K562 (cell line): ENCODE measurements at regions not wholly inside any gene's neighbourhood (a gene's known extent, or its start where the extent isn't known, plus 50 kb on each side); places are given as distances from the start of the nearest gene placed in this dataset.

Source experiments
- CHD1 ChIP-seq: fragments of 200-600 bp; sonication (generic); IDR thresholded peaks from one replicate; pipeline ENCODE4 v1.6.1; 2012; ENCODE audit warnings: mild to moderate bottlenecking, moderate library complexity, low read length, inconsistent platforms
- MTA1 ChIP-seq: fragments of 450-650 bp; IDR thresholded peaks from 2 replicates; pipeline ENCODE4 v1.6.1; 2017; ENCODE audit warnings: borderline replicate concordance
- RAD21 ChIP-seq, 2 experiments: fragments of 250-450 bp in 1 of 2; fragments of 450-650 bp in 1 of 2; sonication (Bioruptor Pico) in 1 of 2; formaldehyde crosslinking in 1 of 2; IDR thresholded peaks in 1 of 2; conservative IDR thresholded peaks in 1 of 2; 2 replicates each; pipeline versions ENCODE4 v1.4.0 to v1.8.0; 2020 to 2022; ENCODE audit warnings: mild to moderate bottlenecking in 2 of 2, moderate library complexity in 1 of 2
- ZBTB11 ChIP-seq, 3 experiments: fragments of 200-800 bp in 1 of 3; fragments of 250-450 bp in 1 of 3; fragments of 450-650 bp in 1 of 3; sonication (Bioruptor Pico) in 1 of 3; sonication (Bioruptor generic) in 1 of 3; formaldehyde crosslinking in 1 of 3; IDR thresholded peaks; 2 replicates each; pipeline versions ENCODE4 v1.6.1 to v1.8.0; 2016 to 2022; ENCODE audit warnings: mild to moderate bottlenecking in 2 of 3, missing genetic modification characterization in 2 of 3, missing compliant biosample characterization in 1 of 3, moderate library complexity in 1 of 3
- ZFP1 ChIP-seq: fragments of 450-650 bp; formaldehyde crosslinking; IDR thresholded peaks from 2 replicates; pipeline ENCODE4 v1.4.0; 2020; ENCODE audit warnings: mild to moderate bottlenecking, mixed read lengths
- ZNF589 ChIP-seq: fragments of 200-800 bp; sonication (Bioruptor generic); IDR thresholded peaks from 2 replicates; pipeline ENCODE4 v1.6.1; 2016; ENCODE audit warnings: low read depth, missing genetic modification characterization, missing compliant biosample characterization
- ZNF695 ChIP-seq: fragments of 450-650 bp; formaldehyde crosslinking; IDR thresholded peaks from 2 replicates; pipeline ENCODE4 v1.4.0; 2020; ENCODE audit warnings: mild to moderate bottlenecking, moderate library complexity
- TF ChIP-seq, protein P1 (sequence below): fragments of 200-800 bp; sonication (Bioruptor generic); IDR thresholded peaks from 2 replicates; pipeline ENCODE4 v1.6.1; 2016; ENCODE audit warnings: missing genetic modification characterization, missing compliant biosample characterization
- TF ChIP-seq, protein P2 (sequence below): fragments of 250-450 bp; sonication (Bioruptor Pico); IDR thresholded peaks from 2 replicates; pipeline ENCODE4 v1.4.0; 2020
- TF ChIP-seq, protein P3 (sequence below): fragments of 250-450 bp; sonication (Bioruptor Pico); IDR thresholded peaks from 2 replicates; pipeline ENCODE4 v1.8.0; 2022; ENCODE audit warnings: inconsistent platforms

- TF ChIP-seq ZBTB11 (CRISPR knock-in tag; IDR thresholded peaks at IDR 0.05): no peak
- no peak for TF ChIP-seq CHD1
- no peak for TF ChIP-seq RAD21 (CRISPR knock-in tag; conservative IDR thresholded peaks at IDR 0.05 in 1 of 2, IDR thresholded peaks at IDR 0.05 in 1 of 2)
- no peak for TF ChIP-seq ZNF589 (CRISPR knock-in tag)
- TF ChIP-seq, protein P1, sequence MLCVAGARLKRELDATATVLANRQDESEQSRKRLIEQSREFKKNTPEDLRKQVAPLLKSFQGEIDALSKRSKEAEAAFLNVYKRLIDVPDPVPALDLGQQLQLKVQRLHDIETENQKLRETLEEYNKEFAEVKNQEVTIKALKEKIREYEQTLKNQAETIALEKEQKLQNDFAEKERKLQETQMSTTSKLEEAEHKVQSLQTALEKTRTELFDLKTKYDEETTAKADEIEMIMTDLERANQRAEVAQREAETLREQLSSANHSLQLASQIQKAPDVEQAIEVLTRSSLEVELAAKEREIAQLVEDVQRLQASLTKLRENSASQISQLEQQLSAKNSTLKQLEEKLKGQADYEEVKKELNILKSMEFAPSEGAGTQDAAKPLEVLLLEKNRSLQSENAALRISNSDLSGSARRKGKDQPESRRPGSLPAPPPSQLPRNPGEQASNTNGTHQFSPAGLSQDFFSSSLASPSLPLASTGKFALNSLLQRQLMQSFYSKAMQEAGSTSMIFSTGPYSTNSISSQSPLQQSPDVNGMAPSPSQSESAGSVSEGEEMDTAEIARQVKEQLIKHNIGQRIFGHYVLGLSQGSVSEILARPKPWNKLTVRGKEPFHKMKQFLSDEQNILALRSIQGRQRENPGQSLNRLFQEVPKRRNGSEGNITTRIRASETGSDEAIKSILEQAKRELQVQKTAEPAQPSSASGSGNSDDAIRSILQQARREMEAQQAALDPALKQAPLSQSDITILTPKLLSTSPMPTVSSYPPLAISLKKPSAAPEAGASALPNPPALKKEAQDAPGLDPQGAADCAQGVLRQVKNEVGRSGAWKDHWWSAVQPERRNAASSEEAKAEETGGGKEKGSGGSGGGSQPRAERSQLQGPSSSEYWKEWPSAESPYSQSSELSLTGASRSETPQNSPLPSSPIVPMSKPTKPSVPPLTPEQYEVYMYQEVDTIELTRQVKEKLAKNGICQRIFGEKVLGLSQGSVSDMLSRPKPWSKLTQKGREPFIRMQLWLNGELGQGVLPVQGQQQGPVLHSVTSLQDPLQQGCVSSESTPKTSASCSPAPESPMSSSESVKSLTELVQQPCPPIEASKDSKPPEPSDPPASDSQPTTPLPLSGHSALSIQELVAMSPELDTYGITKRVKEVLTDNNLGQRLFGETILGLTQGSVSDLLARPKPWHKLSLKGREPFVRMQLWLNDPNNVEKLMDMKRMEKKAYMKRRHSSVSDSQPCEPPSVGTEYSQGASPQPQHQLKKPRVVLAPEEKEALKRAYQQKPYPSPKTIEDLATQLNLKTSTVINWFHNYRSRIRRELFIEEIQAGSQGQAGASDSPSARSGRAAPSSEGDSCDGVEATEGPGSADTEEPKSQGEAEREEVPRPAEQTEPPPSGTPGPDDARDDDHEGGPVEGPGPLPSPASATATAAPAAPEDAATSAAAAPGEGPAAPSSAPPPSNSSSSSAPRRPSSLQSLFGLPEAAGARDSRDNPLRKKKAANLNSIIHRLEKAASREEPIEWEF (CRISPR knock-in tag): no peak
- TF ChIP-seq ZNF695: no peak
- TF ChIP-seq, protein P2, sequence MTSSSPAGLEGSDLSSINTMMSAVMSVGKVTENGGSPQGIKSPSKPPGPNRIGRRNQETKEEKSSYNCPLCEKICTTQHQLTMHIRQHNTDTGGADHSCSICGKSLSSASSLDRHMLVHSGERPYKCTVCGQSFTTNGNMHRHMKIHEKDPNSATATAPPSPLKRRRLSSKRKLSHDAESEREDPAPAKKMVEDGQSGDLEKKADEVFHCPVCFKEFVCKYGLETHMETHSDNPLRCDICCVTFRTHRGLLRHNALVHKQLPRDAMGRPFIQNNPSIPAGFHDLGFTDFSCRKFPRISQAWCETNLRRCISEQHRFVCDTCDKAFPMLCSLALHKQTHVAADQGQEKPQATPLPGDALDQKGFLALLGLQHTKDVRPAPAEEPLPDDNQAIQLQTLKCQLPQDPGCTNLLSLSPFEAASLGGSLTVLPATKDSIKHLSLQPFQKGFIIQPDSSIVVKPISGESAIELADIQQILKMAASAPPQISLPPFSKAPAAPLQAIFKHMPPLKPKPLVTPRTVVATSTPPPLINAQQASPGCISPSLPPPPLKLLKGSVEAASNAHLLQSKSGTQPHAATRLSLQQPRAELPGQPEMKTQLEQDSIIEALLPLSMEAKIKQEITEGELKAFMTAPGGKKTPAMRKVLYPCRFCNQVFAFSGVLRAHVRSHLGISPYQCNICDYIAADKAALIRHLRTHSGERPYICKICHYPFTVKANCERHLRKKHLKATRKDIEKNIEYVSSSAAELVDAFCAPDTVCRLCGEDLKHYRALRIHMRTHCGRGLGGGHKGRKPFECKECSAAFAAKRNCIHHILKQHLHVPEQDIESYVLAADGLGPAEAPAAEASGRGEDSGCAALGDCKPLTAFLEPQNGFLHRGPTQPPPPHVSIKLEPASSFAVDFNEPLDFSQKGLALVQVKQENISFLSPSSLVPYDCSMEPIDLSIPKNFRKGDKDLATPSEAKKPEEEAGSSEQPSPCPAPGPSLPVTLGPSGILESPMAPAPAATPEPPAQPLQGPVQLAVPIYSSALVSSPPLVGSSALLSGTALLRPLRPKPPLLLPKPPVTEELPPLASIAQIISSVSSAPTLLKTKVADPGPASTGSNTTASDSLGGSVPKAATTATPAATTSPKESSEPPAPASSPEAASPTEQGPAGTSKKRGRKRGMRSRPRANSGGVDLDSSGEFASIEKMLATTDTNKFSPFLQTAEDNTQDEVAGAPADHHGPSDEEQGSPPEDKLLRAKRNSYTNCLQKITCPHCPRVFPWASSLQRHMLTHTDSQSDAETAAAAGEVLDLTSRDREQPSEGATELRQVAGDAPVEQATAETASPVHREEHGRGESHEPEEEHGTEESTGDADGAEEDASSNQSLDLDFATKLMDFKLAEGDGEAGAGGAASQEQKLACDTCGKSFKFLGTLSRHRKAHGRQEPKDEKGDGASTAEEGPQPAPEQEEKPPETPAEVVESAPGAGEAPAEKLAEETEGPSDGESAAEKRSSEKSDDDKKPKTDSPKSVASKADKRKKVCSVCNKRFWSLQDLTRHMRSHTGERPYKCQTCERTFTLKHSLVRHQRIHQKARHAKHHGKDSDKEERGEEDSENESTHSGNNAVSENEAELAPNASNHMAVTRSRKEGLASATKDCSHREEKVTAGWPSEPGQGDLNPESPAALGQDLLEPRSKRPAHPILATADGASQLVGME (CRISPR knock-in tag): no peak
- TF ChIP-seq, protein P3, sequence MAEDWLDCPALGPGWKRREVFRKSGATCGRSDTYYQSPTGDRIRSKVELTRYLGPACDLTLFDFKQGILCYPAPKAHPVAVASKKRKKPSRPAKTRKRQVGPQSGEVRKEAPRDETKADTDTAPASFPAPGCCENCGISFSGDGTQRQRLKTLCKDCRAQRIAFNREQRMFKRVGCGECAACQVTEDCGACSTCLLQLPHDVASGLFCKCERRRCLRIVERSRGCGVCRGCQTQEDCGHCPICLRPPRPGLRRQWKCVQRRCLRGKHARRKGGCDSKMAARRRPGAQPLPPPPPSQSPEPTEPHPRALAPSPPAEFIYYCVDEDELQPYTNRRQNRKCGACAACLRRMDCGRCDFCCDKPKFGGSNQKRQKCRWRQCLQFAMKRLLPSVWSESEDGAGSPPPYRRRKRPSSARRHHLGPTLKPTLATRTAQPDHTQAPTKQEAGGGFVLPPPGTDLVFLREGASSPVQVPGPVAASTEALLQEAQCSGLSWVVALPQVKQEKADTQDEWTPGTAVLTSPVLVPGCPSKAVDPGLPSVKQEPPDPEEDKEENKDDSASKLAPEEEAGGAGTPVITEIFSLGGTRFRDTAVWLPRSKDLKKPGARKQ: no peak
- no peak for TF ChIP-seq MTA1
- TF ChIP-seq ZFP1 (CRISPR knock-in tag): no peak
Observed at GRCh38 chr15:67940324-67940719, 100.5 kb upstream of the RNU6-1 start (continued).
